IPS DF 19.7 (cell line): ENCODE measurements at regions not wholly inside any gene's neighbourhood (a gene's known extent, or its start where the extent isn't known, plus 50 kb on each side); places are given as distances from the start of the nearest gene placed in this dataset.
"Not testable (repeated sequence)": the region's sequence is repeated elsewhere in the genome, so short reads cannot be mapped to it uniquely, and the experiment has no call there.

Experiments
- DNase-seq: peaks from one replicate; pipeline ENCODE4 v3.0.0-alpha.2; 2013; ENCODE audit warnings: low read depth, low spot score

DNA sequence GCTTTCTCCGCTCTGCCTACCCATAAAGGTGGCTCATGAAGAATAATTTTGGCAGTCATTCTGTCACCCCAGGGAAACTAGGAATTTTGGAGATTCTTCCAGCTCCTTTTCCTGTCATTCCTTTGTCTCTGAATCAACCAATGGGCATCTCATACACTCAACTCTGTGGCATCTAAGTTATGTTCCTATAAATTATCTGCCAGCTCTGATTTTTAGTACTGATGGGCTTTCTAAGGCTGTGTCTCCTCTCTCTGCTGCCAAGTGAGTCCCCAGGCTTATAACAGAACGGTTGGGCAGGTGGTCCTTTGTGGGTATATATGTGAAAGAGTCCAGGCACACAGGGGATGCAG, 226.8 kb downstream of the NMUR2 start:
- DNase-seq: no peak

DNA sequence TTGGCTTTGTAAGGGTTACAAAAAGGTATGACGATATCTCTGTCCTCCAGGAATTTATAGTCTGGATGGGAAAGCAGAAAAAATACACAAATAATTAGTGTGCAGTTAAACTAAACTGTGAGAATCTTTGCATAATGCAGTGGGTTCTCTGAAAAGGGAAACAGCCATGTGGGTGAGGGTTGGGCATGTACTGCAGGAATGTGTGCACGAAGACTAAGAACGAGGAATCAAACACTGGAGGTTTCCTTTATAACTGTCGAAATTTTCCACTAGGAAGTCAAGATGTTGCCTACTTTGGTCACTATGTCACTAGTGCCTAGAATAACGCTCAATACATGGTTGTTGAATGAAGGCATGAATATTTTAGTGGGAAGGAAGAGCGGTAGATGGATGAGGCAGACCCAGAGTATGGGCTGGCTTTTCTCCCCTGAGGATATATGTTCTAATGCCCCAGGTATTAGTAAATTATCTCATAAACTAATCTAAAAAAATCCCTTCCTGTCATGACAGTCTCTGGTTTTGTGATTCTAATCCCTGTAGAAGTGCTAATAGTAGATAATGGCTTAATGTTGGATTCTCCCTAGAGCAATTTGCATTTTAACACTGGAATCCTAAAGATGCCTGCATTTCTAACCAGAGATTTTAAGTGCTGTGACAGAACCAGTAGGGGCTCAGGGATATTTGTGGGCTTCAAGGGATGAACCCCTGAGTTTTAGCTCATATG, 227.3 kb downstream of the NMUR2 start:
- no peak for DNase-seq

DNA sequence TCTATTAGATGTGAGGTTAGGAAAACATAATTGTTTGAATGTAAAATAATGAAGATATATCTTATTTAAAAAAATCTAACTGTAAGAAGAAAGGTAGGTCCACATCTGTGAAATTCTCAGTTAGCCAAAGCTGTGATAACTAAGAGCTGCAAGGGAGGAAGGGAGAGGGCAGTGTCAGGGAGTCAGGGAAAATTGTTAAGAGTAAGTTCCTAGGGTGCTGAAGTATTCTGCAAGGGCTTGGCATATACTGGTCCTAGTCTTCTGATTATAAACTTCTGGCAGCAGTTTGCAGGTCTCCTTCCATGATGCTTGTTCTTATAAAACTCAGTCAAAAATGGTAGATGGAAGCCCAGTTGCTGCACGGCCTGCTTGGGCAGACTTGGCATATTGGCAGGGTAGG, 233.2 kb downstream of the NMUR2 start:
- DNase-seq: no peak

DNA sequence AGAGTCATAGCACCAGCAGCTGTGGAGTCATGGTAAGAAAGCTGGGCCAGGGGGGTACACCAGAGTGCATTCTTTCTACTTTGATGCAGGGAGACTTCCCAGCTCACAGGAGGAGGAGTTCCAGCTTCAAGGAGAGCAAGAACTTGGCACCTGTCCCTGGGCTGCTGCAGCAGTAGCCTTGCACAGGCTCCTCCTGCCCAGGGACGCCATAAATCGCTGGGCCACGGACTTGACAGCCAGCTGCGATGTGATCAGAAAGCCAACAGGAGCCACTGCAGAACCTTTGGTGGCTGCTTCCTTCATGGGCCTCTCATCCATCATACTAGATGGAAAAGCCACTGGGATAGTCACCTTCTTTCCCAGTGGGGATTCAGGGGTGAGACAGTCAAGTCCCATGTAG, 234.7 kb downstream of the NMUR2 start:
- DNase-seq: no peak

DNA sequence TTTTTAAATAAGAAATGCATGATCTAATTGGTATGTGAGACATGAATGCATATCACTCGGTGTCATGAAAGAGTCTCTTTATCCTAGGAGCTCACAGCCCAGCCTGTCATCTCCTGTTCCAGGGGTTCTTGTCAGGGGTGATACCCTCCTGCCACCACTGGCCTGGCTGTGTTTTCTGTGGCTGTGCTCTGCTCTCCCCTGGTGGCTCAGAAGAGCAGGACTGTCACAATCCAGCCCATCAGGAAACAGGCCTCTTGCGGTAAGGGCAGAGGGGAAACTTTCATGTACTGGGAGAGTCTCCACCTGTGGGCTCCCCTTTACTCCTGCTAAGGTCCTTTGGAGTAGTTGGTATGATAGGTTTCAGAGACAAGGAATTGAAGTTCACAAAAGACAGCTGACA, 240.2 kb upstream of the GLRA1 start:
- no peak for DNase-seq

DNA sequence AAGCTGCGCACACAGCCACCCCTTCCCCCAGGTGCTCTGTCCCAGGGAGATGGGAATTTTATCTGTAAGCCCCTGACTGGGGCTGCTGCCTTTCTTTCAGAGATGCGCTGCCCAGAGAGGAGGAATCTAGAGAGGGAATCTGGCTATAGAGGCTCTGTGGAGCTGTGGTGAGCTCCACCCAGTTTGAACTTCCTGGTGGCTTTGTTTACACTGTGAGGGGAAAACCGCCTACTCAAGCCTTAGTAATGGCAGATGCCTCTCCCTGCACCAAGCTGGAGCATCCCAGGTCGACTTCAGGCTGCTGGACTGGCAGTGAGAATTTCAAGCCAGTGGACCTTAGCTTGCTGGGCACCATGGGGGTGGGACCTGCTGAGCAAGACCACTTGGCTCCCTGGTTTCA, 235.2 kb upstream of the GLRA1 start:
- not testable (repeated sequence) for DNase-seq

DNA sequence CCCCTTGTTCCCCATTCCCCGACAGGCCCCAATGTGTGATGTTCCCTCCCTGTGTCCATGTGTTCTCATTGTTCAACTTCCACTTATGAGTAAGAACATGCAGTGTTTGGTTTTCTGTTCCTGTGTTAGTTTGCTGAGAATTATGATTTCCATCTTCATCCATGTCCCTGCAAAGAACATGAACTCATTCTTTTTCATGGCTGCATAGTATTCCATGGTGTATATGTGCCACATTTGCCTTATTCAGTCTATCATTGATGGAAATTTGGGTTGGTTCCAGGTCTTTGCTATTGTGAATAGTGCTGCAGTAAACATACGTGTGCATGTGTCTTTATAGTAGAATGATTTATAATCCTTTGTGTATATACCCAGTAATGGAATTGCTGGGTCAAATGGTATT, 229.8 kb upstream of the GLRA1 start:
- DNase-seq: not testable (repeated sequence)

DNA sequence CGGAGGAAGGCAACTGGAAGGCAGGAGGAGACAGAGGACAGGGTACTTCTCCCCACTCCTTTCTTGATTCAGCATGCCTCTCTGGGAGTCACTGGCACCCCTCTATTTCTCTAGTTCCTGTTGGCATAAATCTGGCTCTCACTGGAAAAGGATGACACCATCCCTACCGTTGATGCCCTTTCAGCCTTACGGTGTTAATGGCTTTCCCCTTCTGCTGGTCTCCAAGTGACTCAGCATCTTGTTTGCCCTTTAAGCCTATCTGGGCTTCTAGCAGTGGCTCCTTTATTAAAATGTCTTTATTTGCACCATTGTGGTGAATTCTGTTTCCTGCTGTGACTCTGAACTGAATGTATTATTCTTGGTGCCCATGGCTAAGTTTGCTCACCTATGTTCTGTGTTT, 227.3 kb upstream of the GLRA1 start:
- DNase-seq: no peak

DNA sequence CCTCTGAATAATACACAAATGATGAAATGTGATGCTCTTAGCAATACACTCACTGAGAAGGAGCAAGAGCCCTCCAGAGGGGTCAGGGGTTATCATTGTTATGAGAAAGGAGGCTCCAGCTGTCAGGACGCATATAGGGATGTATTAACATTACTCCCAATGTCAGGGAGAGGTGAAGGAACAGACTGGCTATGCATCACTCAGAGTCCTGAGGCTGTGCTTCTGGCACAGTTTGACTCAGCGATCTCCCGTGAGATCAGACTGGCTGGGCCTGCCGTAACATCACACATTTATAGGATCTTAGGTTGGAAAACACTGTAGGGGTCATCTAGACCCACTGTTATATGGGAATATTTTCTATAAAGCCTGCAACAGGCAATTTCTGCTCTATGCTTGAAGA, 226.5 kb upstream of the GLRA1 start:
- DNase-seq: no peak

DNA sequence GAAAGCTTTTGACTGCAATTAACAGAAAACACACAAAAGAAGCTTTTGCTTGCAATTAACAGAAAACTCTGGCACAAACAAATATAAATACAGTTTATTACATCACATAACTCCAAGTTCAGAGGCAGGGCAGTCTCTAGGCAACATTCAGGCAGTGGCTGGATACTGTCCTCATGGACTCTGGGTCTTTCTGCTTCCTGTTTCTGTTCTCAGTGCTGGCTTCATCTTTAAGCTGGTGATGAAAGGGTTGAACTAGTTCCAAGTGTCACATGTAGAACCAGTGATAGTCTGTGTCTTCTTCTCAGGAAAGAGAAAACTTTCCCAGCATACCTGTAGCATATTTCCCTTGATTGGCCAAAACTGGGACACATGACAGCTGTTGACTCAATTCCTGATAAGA, 222.6 kb upstream of the GLRA1 start:
- DNase-seq: no peak

DNA sequence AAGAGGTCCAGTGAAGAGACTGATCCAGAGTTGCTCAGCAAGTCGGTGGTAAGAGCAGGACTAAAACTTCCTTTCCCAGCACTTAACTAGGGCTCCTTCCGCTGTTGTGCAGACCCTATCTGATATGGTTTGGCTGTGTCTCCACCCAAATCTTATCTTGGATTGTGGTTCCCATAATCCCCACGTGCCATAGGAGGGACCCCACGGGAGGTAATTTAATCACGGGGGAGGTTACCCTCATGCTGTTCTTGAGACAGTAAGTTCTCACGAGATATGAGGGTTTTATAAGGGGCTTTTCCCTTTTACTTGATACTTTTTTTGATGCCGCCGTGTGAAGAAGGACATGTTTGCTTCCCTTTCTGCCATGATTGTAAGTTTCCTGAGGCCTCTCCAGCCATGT, 221.9 kb upstream of the GLRA1 start:
- no peak for DNase-seq

DNA sequence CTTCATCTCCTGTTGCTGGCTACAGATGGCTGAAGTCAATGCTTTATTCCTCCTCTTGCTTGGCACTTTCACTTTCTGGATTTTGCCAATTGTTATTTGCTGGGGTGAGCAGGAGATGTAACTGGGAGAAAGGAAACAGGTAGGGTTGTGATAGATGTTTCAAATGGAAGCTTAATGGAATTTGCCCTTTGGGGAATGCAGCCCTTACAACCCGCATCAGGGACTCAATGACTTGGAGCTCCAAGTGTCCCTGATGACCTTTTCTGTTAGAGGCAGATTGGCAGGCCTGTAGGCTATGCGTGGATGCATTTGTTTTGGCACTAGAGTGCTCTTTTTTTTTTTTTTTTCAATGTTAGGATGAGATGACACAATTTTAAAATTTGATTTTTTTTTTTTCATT, 219.9 kb upstream of the GLRA1 start:
- no peak for DNase-seq

DNA sequence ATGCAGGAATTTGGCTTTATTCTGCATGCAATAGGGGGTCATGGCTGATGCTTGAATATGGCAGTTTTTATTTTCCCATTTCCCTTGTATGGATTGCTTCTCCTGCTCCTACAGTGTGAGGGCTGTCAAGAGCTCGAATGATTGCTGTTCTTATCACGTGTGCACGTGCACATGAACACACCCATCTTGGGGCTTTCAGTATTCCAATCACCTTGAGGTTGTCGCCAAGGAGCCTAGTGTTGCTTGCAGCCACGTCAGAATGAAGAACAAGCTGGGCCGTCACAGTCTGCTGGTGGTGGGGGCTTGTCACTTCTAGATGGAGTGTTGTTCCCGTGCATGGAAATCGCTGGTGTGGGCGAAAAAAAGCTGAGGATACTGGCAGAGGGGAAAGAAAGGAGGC, 219.4 kb upstream of the GLRA1 start:
- no peak for DNase-seq

DNA sequence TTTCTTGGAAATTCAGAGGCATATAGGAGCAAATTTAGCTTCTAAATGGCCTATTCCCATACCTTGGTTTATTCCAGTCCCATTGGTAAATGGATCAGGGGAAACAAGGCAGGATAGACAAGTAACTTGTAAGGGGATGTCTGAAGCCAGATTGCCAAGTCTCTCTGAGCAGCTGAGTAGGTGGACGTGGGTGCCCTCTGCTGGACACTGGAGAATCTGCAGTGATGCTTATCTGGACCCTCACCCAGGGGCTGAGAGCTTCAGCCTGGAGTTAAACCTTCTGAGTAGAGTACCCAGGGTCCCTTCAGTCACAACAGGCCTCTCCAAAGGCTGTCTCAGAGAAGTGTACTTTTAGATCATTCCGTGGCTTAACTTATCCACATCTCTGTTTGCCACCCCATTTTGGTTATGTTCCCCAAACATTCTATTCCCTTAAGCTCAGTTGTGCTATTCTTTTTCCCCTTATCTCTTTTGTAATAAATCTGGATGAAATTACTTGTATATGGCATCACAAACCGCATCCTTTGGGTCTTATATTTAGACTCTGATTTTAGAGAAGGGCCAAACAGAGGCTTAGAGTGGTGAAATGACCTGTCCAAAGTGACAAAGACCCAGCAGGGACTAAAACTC, 218.3 kb upstream of the GLRA1 start:
- DNase-seq: no peak

DNA sequence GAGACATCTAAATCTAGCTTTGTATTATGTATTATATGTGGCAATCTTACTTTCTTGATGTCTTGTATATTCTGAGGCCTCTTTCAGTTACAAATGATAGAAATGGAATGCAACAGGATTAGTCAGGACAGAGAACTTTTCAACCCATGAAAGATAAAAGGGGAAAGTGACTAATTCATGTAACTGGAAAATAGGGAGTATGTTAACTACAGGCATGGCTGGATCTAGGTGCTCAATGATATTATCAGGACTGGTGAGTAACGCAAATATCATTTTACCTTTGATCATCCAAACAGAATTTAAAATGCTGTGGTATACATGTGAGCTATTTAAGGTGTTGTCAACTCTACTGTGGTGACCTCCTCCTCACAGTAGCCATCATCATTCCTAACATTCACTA, 215.7 kb upstream of the GLRA1 start:
- no peak for DNase-seq

DNA sequence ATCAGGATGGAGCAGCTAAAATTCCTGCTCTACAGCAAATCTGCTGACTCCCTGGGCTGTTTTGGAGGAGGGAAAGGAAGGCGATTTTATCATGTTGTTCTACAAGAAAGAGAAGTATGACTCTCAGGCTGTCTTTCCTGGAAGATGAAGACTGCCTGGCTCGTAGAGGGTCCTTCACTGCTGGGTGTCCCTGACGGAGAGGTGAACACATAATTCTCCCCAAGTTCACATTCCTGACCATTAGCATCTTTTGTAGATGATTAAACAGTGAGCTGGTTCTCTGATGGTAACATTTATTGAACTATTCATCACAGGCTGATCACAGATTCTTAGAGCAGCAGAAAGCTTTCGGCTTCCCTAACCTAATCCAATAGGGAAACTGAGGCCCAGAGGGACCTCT, 212.4 kb upstream of the GLRA1 start:
- no peak for DNase-seq

DNA sequence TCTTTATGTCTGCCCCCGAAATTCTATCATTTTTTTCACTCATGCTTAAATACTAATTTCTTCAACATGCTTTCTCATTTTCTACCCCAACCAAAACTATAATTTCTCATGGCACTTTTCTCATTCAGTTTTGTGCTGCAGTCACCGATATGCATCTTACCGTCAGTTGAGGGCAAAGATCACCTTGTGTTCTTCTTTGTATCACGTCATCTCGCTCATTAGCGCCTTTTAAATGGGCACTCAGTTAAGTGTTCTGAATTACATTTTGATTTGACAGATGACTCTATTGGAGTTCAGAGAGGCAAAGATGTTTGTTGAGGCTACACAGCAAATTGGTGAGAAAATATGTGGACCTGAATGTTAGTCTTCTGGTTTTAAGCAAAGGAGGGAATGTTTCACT, 211.7 kb upstream of the GLRA1 start:
- DNase-seq: no peak

DNA sequence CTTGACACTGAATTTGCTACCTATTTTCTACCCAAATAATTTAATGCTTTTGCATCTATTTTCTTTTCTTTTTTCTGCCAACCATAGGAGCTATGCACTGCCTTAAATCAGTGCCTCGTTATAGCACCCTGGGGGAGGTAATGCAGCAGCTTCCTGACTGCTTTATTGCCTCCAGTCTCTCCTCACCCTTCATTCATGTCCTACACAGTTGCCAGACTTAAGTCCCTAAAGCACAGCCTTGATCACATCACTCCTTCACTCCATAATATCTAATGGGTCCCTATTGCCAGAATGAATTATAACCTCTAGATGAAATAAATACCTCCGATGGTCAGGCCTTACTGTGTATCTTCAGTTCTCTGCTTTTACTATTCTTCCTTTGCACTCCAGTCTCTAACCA, 211.2 kb upstream of the GLRA1 start:
- DNase-seq: no peak

DNA sequence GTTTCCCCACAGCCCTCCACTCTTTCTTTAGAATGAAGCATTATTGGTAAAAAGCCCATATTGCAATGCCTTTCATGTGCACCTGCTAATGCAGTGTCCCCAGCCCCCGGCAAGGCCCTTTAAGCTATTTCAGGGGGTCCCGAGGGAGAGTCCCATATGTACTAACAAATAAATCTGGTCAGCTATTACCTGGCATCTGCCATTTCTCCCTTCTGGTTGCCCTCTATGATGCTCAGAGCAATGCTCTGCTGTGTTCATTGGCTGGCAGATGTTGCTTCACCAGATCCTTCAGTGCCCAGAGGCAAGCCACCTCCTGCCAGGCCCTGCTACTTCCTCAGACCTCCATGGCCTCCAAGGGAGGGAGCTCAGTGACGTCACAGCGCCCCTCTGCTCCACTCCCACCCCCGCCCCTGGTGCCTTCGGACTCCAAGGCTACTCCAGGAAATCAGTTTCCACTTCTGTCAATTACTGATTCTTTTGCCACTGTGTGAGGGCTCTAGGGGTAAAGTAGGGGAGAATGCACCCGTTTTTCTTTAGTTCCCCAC, 201.1 kb upstream of the GLRA1 start:
- no peak for DNase-seq

DNA sequence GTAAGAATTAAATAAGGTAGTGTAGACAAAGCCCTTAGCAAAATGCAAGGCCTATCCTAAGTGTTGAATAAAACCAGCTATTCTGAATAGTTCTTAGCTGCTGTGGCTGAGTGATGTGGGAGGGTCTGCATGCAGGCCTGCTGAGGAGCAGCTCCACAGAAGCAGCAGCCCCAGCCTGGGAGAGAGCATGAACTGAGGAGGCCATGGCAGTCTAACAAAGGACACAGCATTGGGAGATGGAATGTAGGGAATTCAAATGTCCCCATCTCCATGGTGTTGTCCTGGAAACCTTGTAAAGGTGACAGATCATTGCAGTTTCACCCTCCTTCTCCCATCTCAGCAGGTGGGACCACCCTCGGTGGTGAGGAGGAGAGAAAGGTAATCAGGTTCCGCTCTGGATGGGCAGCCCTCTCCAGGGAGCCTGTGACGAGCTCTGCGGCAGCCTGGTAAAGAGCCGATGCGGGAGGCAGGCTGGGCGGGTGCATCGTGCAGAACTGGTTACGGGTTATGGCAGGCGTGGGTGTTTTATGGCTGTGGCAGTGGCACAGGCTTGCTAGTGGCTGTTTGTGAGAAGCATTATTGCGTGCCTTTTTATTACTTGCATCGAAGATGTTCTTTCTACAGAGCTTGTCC, 199.9 kb upstream of the GLRA1 start:
- no peak for DNase-seq

DNA sequence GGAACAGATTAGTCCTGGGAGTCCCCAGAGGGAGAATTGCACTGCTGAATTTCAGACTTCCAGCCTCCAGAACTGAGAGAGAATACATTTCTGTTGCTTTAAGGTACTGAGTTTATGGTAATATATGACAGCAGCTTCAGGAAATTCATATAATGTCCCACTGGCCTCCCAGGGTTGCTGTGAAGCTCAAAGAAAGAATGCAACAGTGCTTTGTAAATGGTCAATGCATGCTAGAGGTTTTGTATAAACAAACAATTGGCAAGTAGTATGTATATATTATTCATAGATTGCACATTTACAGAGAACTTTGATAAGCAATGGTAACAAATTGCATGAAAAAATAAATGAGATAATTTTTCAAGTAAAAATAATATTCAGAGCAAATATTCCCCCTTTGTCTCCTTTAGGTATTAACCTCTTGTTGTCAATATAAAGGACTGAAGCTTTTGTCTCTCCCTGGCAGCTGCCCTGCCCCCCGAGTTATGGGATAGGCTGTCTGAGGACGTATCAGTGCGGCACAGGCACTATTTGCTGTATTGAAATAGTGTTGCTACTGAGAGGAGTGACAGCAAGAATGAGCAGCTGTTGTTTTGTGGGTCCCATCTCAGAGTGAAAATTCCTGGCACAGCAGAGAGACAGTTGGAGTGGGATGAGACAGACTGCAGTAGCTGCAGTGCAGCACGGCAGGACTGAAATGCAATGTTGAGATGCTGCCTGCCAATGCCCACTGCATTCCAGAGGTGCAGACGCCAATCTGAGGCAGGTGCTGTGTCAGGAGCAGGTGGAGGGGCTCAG, 194.2 kb upstream of the GLRA1 start:
- no peak for DNase-seq

DNA sequence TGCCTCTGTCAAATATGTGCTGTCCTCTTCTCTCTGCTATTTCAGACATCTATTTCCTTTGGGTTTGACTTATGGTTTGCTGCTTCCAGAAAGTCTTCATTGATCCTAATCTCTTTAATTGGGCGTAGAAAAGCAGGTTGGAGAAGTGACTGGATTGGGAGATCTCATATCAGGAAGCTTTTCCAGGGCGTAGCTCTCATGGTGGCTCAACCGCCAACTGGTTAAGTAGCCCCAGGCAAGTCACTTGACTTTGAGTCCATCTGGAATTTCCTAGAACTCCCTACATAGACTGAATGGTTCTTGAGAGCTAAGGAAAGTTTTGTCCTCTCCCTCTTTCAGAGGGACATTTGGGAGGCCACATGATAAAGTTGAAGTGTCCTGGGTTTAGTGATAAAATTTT, 192.3 kb upstream of the GLRA1 start:
- no peak for DNase-seq
